ENCODE measurements at regions not wholly inside any gene's neighbourhood (a gene's known extent, or its start where the extent isn't known, plus 50 kb on each side); places are given as distances from the start of the nearest gene placed in this dataset.

GRCh38 chr12:118746960-118747359, 234.4 kb upstream of the SRRM4 start:
- H3K4me3 ChIP-seq (ENCODE audit: extremely low read depth in 1 of 4, insufficient read depth in 2 of 4, low read depth in 3 of 4, low read length in 4 of 4), result no peak overlapping the region
- no peak overlapping the region for H2AFZ ChIP-seq (ENCODE audit: low read length)
- H3K27ac ChIP-seq (ENCODE audit: low read depth, low read length), result no peak overlapping the region
- no peaks in the 10 kb centered on the region for H4K20me1 ChIP-seq (replicated peaks in 1 of 2; ENCODE audit: control insufficient read depth in 1 of 2, insufficient read depth in 2 of 2, low read length in 2 of 2)
- H3K27me3 ChIP-seq (replicated peaks in 1 of 4; ENCODE audit: control insufficient read depth in 3 of 4, extremely low read depth in 1 of 4, insufficient read depth in 3 of 4, low read length in 3 of 4), result no peaks in the 10 kb centered on the region
- no peak for TF ChIP-seq HDAC6 (IDR thresholded peaks at IDR 0.05; ENCODE audit: low read depth, low read length)
- peak; percentile 69; the same call in 1 of the 2 replicates for TF ChIP-seq KDM1A (IDR thresholded peaks at IDR 0.05; ENCODE audit: borderline replicate concordance, low read length)
- TF ChIP-seq HDAC2 (IDR thresholded peaks at IDR 0.05; ENCODE audit: borderline replicate concordance in 1 of 2, low read depth in 2 of 2, low read length in 2 of 2), result peak in 1 of 2 experiments; percentile 78; a peak in 1 of 4 replicates
- no peak for TF ChIP-seq SIRT6 (IDR thresholded peaks at IDR 0.05; ENCODE audit: low read length)
- no peak for TF ChIP-seq ATF2 (IDR thresholded peaks at IDR 0.05; ENCODE audit: low read length)
- TF ChIP-seq, protein P1, sequence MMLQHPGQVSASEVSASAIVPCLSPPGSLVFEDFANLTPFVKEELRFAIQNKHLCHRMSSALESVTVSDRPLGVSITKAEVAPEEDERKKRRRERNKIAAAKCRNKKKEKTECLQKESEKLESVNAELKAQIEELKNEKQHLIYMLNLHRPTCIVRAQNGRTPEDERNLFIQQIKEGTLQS (IDR thresholded peaks at IDR 0.05; ENCODE audit: insufficient read depth, low read depth, low read length), result no peak
- TF ChIP-seq, protein P2, sequence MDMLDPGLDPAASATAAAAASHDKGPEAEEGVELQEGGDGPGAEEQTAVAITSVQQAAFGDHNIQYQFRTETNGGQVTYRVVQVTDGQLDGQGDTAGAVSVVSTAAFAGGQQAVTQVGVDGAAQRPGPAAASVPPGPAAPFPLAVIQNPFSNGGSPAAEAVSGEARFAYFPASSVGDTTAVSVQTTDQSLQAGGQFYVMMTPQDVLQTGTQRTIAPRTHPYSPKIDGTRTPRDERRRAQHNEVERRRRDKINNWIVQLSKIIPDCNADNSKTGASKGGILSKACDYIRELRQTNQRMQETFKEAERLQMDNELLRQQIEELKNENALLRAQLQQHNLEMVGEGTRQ (IDR thresholded peaks at IDR 0.05; ENCODE audit: low read length), result no peak
- TF ChIP-seq TAF1 (IDR thresholded peaks at IDR 0.05; ENCODE audit: low read depth, low read length), result no peak
- no peak for TF ChIP-seq CHD1 (IDR thresholded peaks at IDR 0.05; ENCODE audit: low read depth, low read length)
- no peak for TF ChIP-seq FOSL1 (IDR thresholded peaks at IDR 0.05; ENCODE audit: insufficient read depth, low read depth, low read length)
- TF ChIP-seq KDM4A (IDR thresholded peaks at IDR 0.05; ENCODE audit: low read depth, low read length, severe bottlenecking), result no peak
- FAIRE-seq, result no peak
- H3K79me2 ChIP-seq (ENCODE audit: control insufficient read depth in 1 of 2, insufficient read depth in 2 of 2, low read length in 2 of 2), result no peaks in the 10 kb centered on the region
- peaks cover 3% of the 10 kb centered on the region in 2 experiments; a peak in 1 of 4 replicates for H3K9me3 ChIP-seq (ENCODE audit: insufficient read depth in 2 of 2, low read depth in 1 of 2, low read length in 1 of 2)
- H2BK120ac ChIP-seq (replicated peaks; ENCODE audit: low read depth, low read length), result no peak overlapping the region
- no peak overlapping the region for H3K18ac ChIP-seq (ENCODE audit: extremely low read depth, low read length)
- H2BK5ac ChIP-seq (ENCODE audit: low read depth, low read length), result no peak overlapping the region
- H3K56ac ChIP-seq (replicated peaks; ENCODE audit: insufficient read length, low read depth, low read length), result no peak overlapping the region
- 97% methylated on average over 2 of the region's 2 CpGs; no CpG with 5 or more reads in 1 of the 2 experiments for WGBS, 2 experiments (ENCODE audit: extremely low coverage in 1 of 2, insufficient coverage in 1 of 2, insufficient read length in 1 of 2, insufficient replicate concordance in 2 of 2, low coverage in 1 of 2, low lambda C conversion rate in 2 of 2, missing lambda C conversion rate in 1 of 2)
- H3K9ac ChIP-seq (replicated peaks in 1 of 4; ENCODE audit: extremely low read depth in 1 of 4, low read depth in 3 of 4, low read length in 3 of 4), result no peak overlapping the region
- no peak overlapping the region for H3K14ac ChIP-seq (ENCODE audit: insufficient read length)
- H3K4me2 ChIP-seq (ENCODE audit: insufficient read depth in 1 of 2, low read depth in 2 of 2, low read length in 2 of 2), result no peak overlapping the region
- no peak overlapping the region for H4K5ac ChIP-seq (ENCODE audit: insufficient read length, low read depth, low read length)
- no peak overlapping the region for H2BK12ac ChIP-seq (ENCODE audit: low read depth, low read length)
- POLR2A ChIA-PET (ENCODE audit: partially characterized antibody), result no interaction called here
- no peak overlapping the region for H2BK15ac ChIP-seq (ENCODE audit: low read length)
- H3K4me1 ChIP-seq (replicated peaks in 1 of 4; ENCODE audit: control insufficient read depth in 3 of 4, insufficient read depth in 4 of 4, low read length in 3 of 4), result peaks cover 0 to 7% (median 3%) of the 10 kb centered on the region in 4 experiments; a peak in 3 of 7 replicates
- H3K4ac ChIP-seq (replicated peaks; ENCODE audit: insufficient read length, low read depth, low read length), result no peak overlapping the region
- no peak overlapping the region for H2AK5ac ChIP-seq (ENCODE audit: low read depth, low read length)
- H2BK20ac ChIP-seq (ENCODE audit: low read length), result no peak overlapping the region
- no peak overlapping the region for H4K91ac ChIP-seq (replicated peaks; ENCODE audit: insufficient read length, low read length)
- H4K8ac ChIP-seq (ENCODE audit: extremely low read depth, insufficient read depth, low read length), result no peak overlapping the region
- H3K36me3 ChIP-seq (ENCODE audit: control insufficient read depth in 2 of 4, insufficient read depth in 4 of 4, low read length in 3 of 4), result no peaks in the 10 kb centered on the region
- H3K23ac ChIP-seq (ENCODE audit: insufficient read length), result no peak overlapping the region
- H3K23me2 ChIP-seq (ENCODE audit: low read depth, low read length), result no peaks in the 10 kb centered on the region
- DNase-seq (ENCODE audit: low read depth in 1 of 2, low spot score in 2 of 2), result no peak
- CTCF ChIA-PET (ENCODE audit: partially characterized antibody), result no interaction called here
- H3K79me1 ChIP-seq (ENCODE audit: low read depth, low read length), result no peaks in the 10 kb centered on the region
